Panc1 (cell line): ENCODE measurements at regions not wholly inside any gene's neighbourhood (a gene's known extent, or its start where the extent isn't known, plus 50 kb on each side); places are given as distances from the start of the nearest gene placed in this dataset.

Experiments used
- POLR2AphosphoS5 ChIP-seq: IDR thresholded peaks from 2 replicates; pipeline ENCODE4 v1.6.1; 2012; ENCODE audit warnings: mild to moderate bottlenecking, low read depth, low read length, moderate library complexity
- SIN3A ChIP-seq: IDR thresholded peaks from 2 replicates; pipeline ENCODE4 v1.6.1; 2012; ENCODE audit warnings: low read depth, mild to moderate bottlenecking, low read length, moderate library complexity, borderline replicate concordance; ENCODE audit not compliant: insufficient read depth
- TCF7L2 ChIP-seq: IDR thresholded peaks from 2 replicates; pipeline ENCODE4 v1.6.1; 2011; ENCODE audit warnings: mild to moderate bottlenecking, low read depth, low read length, inconsistent platforms
- TF ChIP-seq, protein P1 (sequence below): fragments of 450-650 bp; IDR thresholded peaks from 2 replicates; pipeline ENCODE4 v1.5.1; 2017; ENCODE audit warnings: mild to moderate bottlenecking
- TF ChIP-seq, protein P2 (sequence below), 2 experiments: IDR thresholded peaks; 2 replicates each; pipeline ENCODE4 v1.6.1; 2011 to 2012; ENCODE audit warnings: low read depth in 2 of 2, control low read depth in 1 of 2, low read length in 1 of 2, mild to moderate bottlenecking in 1 of 2, moderate library complexity in 1 of 2; ENCODE audit not compliant: insufficient read depth in 1 of 2

DNA sequence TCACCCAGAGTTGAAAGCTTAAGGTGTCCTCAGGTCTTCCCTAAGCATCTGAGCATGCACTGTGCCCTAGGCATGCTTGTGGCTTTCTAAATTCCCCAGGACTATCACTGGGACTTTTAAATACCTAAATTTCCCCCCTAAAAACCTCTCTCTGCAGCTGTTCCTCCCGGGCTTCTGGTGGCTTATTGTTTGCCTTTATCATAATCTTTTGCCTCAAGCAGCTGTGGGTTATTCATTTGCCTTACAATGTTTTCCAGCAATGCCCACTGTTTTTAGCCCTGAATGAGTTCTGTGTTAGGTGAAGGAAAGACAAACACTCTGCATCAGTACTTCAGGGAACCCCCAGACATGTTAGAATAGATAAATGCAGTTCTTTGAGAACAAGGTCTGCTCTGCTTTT is 455.0 kb downstream of the ZIC3 start:
- TF ChIP-seq, protein P1, sequence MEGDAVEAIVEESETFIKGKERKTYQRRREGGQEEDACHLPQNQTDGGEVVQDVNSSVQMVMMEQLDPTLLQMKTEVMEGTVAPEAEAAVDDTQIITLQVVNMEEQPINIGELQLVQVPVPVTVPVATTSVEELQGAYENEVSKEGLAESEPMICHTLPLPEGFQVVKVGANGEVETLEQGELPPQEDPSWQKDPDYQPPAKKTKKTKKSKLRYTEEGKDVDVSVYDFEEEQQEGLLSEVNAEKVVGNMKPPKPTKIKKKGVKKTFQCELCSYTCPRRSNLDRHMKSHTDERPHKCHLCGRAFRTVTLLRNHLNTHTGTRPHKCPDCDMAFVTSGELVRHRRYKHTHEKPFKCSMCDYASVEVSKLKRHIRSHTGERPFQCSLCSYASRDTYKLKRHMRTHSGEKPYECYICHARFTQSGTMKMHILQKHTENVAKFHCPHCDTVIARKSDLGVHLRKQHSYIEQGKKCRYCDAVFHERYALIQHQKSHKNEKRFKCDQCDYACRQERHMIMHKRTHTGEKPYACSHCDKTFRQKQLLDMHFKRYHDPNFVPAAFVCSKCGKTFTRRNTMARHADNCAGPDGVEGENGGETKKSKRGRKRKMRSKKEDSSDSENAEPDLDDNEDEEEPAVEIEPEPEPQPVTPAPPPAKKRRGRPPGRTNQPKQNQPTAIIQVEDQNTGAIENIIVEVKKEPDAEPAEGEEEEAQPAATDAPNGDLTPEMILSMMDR: no peak
- TF ChIP-seq SIN3A (no peak), TCF7L2 (no peak), POLR2AphosphoS5 (no peak)
- TF ChIP-seq, protein P2, sequence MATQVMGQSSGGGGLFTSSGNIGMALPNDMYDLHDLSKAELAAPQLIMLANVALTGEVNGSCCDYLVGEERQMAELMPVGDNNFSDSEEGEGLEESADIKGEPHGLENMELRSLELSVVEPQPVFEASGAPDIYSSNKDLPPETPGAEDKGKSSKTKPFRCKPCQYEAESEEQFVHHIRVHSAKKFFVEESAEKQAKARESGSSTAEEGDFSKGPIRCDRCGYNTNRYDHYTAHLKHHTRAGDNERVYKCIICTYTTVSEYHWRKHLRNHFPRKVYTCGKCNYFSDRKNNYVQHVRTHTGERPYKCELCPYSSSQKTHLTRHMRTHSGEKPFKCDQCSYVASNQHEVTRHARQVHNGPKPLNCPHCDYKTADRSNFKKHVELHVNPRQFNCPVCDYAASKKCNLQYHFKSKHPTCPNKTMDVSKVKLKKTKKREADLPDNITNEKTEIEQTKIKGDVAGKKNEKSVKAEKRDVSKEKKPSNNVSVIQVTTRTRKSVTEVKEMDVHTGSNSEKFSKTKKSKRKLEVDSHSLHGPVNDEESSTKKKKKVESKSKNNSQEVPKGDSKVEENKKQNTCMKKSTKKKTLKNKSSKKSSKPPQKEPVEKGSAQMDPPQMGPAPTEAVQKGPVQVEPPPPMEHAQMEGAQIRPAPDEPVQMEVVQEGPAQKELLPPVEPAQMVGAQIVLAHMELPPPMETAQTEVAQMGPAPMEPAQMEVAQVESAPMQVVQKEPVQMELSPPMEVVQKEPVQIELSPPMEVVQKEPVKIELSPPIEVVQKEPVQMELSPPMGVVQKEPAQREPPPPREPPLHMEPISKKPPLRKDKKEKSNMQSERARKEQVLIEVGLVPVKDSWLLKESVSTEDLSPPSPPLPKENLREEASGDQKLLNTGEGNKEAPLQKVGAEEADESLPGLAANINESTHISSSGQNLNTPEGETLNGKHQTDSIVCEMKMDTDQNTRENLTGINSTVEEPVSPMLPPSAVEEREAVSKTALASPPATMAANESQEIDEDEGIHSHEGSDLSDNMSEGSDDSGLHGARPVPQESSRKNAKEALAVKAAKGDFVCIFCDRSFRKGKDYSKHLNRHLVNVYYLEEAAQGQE (IDR thresholded peaks at IDR 0.05; ENCODE audit: insufficient read depth in 1 of 2, low read depth in 2 of 2, low read length in 1 of 2): no peak
